WI38 (cell line): ENCODE measurements at regions not wholly inside any gene's neighbourhood (a gene's known extent, or its start where the extent isn't known, plus 50 kb on each side); places are given as distances from the start of the nearest gene placed in this dataset.
"Not testable (repeated sequence)": the region's sequence is repeated elsewhere in the genome, so short reads cannot be mapped to it uniquely, and the experiment has no call there.

Experiments
- H3K4me3 ChIP-seq: 2 replicates; pipeline ENCODE4 v1.5.1; 2011; ENCODE audit warnings: low read depth, mild to moderate bottlenecking, control low read depth, low read length
- CTCF ChIP-seq: IDR thresholded peaks from 2 replicates; pipeline ENCODE4 v1.5.1; 2012; ENCODE audit warnings: low read depth, mild to moderate bottlenecking, control low read depth, low read length

GRCh38 chr12:5280086-5280485, 151.8 kb upstream of the NTF3 start:
- no peak for TF ChIP-seq CTCF
- H3K4me3 ChIP-seq, result no peak overlapping the region

GRCh38 chr12:5290368-5290767, 141.5 kb upstream of the NTF3 start:
- not testable (repeated sequence) for H3K4me3 ChIP-seq

- H3K4me3 ChIP-seq, result no peak overlapping the region
- TF ChIP-seq CTCF, result no peak
Observed at GRCh38 chr12:5292651-5293050, 139.3 kb upstream of the NTF3 start.

GRCh38 chr12:5293773-5294172, 138.1 kb upstream of the NTF3 start:
- no peak overlapping the region for H3K4me3 ChIP-seq
- TF ChIP-seq CTCF, result no peak

GRCh38 chr12:5294274-5295070, 137.4 kb upstream of the NTF3 start:
- no peak for TF ChIP-seq CTCF
- no peak overlapping the region for H3K4me3 ChIP-seq

GRCh38 chr12:5295151-5295550, 136.8 kb upstream of the NTF3 start:
- TF ChIP-seq CTCF, result no peak

GRCh38 chr12:5295996-5296395, 135.9 kb upstream of the NTF3 start:
- TF ChIP-seq CTCF, result no peak
- no peak overlapping the region for H3K4me3 ChIP-seq

More at GRCh38 chr12:5295151-5295550, 136.8 kb upstream of the NTF3 start:
- no peak overlapping the region for H3K4me3 ChIP-seq

- H3K4me3 ChIP-seq, result no peak overlapping the region
- TF ChIP-seq CTCF, result no peak
Observed at GRCh38 chr12:5301539-5301938, 130.4 kb upstream of the NTF3 start.
